ENCODE measurements at regions not wholly inside any gene's neighbourhood (a gene's known extent, or its start where the extent isn't known, plus 50 kb on each side); places are given as distances from the start of the nearest gene placed in this dataset.
"Not testable (repeated sequence)": the region's sequence is repeated elsewhere in the genome, so short reads cannot be mapped to it uniquely, and the experiment has no call there.

DNA sequence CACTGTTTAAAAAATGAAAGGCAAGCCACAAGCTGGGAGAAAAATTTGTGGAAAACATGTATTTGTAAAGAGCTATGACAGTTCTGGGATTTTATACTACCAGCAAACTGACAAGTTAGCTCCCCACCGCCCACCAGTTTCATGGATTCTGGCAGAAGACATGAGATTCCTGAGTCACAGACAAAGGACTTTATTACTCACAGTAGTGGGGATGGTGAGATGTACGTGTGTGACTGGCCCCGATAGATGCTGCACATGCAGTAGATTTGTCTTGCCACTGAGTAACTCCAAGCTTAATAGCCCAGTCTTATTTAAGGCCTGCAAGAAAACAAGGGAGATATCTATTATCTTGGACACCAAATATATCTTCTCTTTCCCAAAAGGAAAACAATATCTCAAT is 281.7 kb downstream of the AHR start:
- H3K4me3 Mint-ChIP-seq = no peak overlapping the region
- no peaks in the 10 kb centered on the region for H3K27me3 Mint-ChIP-seq
- no peak for ATAC-seq (ENCODE audit: low read depth in 2 of 2)
- no peak overlapping the region for H3K27ac Mint-ChIP-seq
- H3K4me1 Mint-ChIP-seq = no peaks in the 10 kb centered on the region
- H3K36me3 Mint-ChIP-seq = peaks cover 0 to 23% of the 10 kb centered on the region in 2 donors
- peaks cover 6 to 30% (median 16%) of the 10 kb centered on the region in 7 donors for H3K9me3 Mint-ChIP-seq
- no peak for DNase-seq

DNA sequence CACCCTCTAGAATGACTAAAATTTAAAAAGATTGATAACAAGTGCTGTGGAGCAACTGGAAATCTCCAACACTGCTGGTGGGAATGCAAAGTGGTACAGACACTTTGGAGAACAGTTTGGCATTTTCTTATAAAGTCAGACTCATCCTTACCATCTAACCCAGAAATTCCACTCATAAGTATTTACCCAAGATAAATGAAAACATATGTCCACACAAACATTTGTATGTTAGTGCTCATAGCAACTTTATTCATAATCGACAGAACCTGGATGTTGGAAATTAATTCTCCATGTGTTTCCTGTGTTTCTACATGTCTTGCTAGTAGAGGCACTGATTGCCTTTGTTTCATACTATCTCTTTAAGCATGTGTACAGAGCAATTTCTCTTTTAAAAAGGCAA is 282.4 kb downstream of the AHR start:
- H3K36me3 Mint-ChIP-seq = peaks cover 0 to 23% of the 10 kb centered on the region in 2 donors
- ATAC-seq (ENCODE audit: low read depth in 2 of 2) (no peak), DNase-seq (no peak)
- H3K27ac Mint-ChIP-seq = no peak overlapping the region
- peaks cover 10 to 30% (median 16%) of the 10 kb centered on the region in 7 donors for H3K9me3 Mint-ChIP-seq
- no peak overlapping the region for H3K4me3 Mint-ChIP-seq
- no peaks in the 10 kb centered on the region for H3K27me3 Mint-ChIP-seq
- H3K4me1 Mint-ChIP-seq = no peaks in the 10 kb centered on the region

DNA sequence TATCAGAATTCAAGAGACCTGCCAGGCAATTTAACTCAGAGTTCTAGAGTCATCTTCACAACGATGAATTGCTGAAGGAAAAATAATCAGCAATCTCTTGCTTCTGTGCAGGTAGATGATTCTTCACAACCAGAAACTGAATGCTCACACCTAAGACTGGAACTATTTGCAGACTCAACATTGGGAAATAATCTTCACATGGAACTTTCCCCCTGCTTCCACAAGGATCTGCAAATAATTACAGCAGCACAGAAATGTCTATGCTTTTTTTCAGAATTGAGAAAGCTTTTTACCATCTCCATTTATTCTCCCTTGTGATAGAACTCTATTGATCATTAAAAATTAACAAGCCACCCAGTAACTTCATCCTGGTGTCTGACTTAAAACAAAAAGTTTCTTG is 282.8 kb downstream of the AHR start:
- DNase-seq (no peak), ATAC-seq (ENCODE audit: low read depth in 2 of 2) (no peak)
- Mint-ChIP-seq H3K4me3 (no peak overlapping the region), H3K27ac (no peak overlapping the region), H3K36me3 (peaks cover 0 to 21% of the 10 kb centered on the region in 2 donors), H3K27me3 (no peaks in the 10 kb centered on the region), H3K9me3 (peaks cover 10 to 28% (median 16%) of the 10 kb centered on the region in 7 donors), H3K4me1 (no peaks in the 10 kb centered on the region)

DNA sequence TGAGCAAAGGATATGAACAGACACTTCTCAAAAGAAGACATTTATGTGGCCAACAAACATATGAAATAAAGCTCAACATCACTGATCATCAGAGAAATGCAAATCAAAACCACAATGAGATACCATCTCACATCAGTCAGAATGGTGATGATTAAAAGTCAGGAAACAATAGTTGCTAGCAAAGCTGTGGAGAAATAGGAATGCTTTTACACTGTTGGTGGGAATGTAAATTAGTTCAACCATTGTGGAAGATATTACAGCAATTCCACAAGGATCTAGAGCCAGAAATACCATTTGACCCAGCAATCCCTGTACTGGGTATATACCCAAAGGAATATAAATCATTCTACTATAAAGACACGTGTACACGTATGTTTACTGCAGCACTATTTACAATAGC is 284.2 kb downstream of the AHR start:
- not testable (repeated sequence) for H3K4me3 Mint-ChIP-seq; ATAC-seq (ENCODE audit: low read depth in 2 of 2); H3K4me1 Mint-ChIP-seq; H3K36me3 Mint-ChIP-seq; DNase-seq; H3K27me3 Mint-ChIP-seq; H3K27ac Mint-ChIP-seq
- peaks cover 7 to 15% (median 10%) of the 10 kb centered on the region in 7 donors for H3K9me3 Mint-ChIP-seq

DNA sequence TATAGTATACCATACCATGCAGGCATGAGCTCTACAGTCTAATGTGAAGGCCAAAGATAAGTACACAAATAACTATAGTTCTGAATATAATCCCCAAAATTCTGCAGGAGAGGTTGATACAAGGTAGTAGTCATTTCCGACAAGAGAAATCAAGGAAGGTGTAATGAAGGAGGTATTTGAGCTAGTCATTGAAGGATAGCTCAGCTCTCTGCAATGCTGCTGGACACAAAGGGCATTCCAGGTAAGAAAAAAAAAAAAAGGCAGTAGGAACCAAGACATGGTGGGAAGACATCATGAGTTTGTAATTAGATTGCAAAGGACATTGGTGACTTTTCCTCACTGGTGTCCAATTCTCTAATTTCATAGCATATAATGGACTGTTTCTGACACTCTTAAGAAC is 285.3 kb downstream of the AHR start:
- H3K4me1 Mint-ChIP-seq = no peaks in the 10 kb centered on the region

DNA sequence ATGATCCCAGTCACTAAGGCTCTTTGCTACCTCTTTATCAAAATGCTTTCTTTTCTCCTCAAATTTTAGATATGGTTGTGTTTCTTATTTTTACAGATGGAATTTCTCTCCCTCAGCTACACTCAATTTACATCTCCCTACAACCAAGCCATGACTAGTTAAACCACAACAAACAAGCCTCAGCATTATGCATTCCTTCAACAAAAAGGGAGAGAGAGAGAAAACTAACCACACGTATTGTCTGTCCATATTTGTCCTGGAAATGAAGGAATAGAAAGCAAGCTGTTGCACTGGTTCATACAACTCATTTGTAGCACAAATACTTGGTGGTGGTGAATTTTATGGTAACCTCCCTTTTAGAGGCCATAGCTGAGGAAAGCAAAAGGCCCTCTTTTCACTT is 286.4 kb downstream of the AHR start:
- peaks cover 0 to 3% (median 0%) of the 10 kb centered on the region in 7 donors for H3K9me3 Mint-ChIP-seq
- DNase-seq = no peak
- no peak overlapping the region for H3K27ac Mint-ChIP-seq
- no peaks in the 10 kb centered on the region for H3K4me1 Mint-ChIP-seq
- no peak overlapping the region for H3K4me3 Mint-ChIP-seq
- no peaks in the 10 kb centered on the region for H3K27me3 Mint-ChIP-seq
- no peaks in the 10 kb centered on the region for H3K36me3 Mint-ChIP-seq
- no peak for ATAC-seq (ENCODE audit: low read depth in 2 of 2)

More for the DNA sequence above, 285.3 kb downstream of the AHR start:
- Mint-ChIP-seq H3K4me3 (no peak overlapping the region), H3K9me3 (peaks cover under 1 to 4% (median 2%) of the 10 kb centered on the region in 7 donors), H3K27me3 (no peaks in the 10 kb centered on the region), H3K27ac (no peak overlapping the region), H3K36me3 (no peaks in the 10 kb centered on the region)
- ATAC-seq (ENCODE audit: low read depth in 2 of 2) (no peak), DNase-seq (no peak)

DNA sequence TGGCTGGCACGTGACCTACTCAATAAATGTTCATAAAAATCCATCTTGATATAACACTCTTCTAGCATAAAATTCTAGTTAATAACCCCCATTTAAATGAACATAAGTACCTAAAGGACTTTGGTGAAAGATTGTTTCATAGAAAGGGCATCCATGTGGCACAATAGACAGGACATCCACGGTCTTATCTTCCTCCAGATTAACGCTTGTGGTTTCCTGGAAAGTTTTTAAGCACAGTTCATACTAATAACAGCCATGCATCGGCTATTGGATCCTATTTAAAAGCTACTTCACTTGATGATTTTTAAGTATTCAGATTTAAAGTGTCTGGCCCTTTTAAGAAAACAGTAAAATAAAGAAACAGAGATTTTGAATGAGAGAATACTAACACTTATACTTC is 288.3 kb downstream of the AHR start:
- Mint-ChIP-seq H3K27ac (no peak overlapping the region), H3K9me3 (peaks cover 0 to 3% (median 0%) of the 10 kb centered on the region in 7 donors), H3K4me1 (no peaks in the 10 kb centered on the region), H3K27me3 (no peaks in the 10 kb centered on the region), H3K36me3 (no peaks in the 10 kb centered on the region), H3K4me3 (no peak overlapping the region)
- no peak for ATAC-seq (ENCODE audit: low read depth in 2 of 2)
- no peak for DNase-seq

DNA sequence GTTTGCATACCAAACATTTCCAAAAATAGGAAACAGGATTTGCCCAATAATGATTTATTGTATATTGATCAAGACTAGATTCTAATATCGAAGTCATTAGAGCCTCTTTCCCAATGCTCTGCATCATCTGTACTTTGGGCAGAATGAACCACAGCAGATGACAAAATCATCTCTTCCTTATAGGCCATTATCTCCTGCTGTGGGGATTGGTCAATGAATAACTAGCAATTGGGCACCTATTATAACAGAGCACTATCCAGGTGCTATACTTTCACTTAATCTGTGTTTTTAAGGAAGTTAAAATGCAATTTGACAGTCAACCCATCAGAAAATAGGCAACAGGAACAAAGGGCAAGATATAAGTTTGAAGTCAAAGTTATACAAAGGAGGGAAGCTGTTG is 290.3 kb downstream of the AHR start:
- ATAC-seq (ENCODE audit: low read depth in 2 of 2) = no peak
- Mint-ChIP-seq H3K9me3 (peaks cover 0 to 3% (median 0%) of the 10 kb centered on the region in 7 donors), H3K4me1 (no peaks in the 10 kb centered on the region), H3K27ac (no peak overlapping the region), H3K4me3 (no peak overlapping the region), H3K36me3 (no peaks in the 10 kb centered on the region), H3K27me3 (no peaks in the 10 kb centered on the region)
- no peak for DNase-seq

DNA sequence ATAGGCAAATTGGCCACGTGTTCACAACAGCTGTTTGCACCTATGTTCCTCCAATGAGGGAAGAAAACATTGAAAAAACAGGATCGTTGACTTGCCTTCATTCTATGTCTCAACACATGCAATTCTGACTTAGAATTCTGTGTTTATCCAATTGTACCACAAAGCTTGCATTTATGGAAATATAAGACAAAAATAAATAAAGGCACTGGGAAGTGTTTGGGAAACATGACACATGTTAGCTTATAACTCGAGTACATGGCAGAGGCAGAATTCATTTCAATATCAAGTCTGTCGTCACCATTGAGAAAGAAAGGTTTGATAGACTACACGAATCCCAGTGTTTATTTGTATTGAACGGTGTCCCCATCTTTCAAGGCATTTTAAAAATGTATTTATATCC is 291.2 kb downstream of the AHR start:
- H3K36me3 Mint-ChIP-seq = no peaks in the 10 kb centered on the region
- no peaks in the 10 kb centered on the region for H3K4me1 Mint-ChIP-seq
- no peaks in the 10 kb centered on the region for H3K27me3 Mint-ChIP-seq
- no peak for ATAC-seq (ENCODE audit: low read depth in 2 of 2)
- H3K9me3 Mint-ChIP-seq = peaks cover 0 to 3% (median 0%) of the 10 kb centered on the region in 7 donors
- DNase-seq = no peak
- H3K4me3 Mint-ChIP-seq = no peak overlapping the region
- no peak overlapping the region for H3K27ac Mint-ChIP-seq

DNA sequence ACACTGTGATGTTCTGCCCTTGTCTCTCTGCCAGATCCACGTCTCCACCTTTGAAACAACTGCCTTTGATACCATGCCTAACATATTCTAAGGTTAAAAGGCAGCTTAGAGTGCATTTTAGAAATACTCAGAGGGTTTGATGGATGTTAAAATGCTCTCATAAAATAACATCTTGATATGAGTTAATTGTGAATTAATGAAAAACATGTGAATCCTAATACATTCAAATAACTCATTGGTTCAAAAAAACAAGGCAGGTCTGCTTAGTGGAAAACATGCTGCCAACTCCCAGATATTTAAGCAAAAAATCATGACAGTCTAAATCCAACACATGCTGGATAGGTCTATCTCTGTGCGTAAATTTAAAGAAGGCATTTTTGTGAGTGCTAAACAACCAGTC is 291.8 kb downstream of the AHR start:
- Mint-ChIP-seq H3K9me3 (peaks cover 0 to 3% (median 0%) of the 10 kb centered on the region in 7 donors), H3K27me3 (no peaks in the 10 kb centered on the region), H3K4me1 (no peaks in the 10 kb centered on the region), H3K27ac (no peak overlapping the region), H3K4me3 (no peak overlapping the region), H3K36me3 (no peaks in the 10 kb centered on the region)
- no peak for ATAC-seq (ENCODE audit: low read depth in 2 of 2)
- no peak for DNase-seq

DNA sequence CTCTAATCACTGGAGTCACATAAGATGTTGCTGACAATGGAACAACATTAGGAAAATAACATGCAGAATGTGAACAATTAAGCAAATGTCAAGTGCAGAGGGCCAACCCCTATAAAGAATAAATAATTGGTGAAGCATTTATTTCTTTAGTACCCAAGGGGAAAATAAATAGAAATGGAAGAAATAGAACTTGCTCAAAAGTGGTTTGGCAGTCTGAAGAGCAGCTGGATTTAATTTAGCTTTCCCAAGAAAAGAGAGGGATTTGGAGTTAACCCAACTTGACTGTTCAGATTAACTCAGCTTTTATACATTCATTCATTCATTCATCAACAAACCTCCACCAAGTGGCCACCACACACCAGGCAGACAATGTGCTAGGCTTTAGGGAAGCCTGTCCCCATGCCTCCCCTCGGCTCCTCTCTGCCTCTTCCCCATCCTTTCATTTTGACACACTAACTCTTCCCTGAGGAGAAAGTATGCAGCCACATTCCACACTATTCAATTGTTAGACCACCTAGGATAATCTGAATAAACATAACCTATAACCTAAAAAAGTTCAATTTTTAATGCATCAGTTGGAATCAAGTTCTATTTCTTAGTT is 295.5 kb downstream of the AHR start:
- no peak for ATAC-seq (ENCODE audit: low read depth in 2 of 2)
- no peaks in the 10 kb centered on the region for H3K4me1 Mint-ChIP-seq

DNA sequence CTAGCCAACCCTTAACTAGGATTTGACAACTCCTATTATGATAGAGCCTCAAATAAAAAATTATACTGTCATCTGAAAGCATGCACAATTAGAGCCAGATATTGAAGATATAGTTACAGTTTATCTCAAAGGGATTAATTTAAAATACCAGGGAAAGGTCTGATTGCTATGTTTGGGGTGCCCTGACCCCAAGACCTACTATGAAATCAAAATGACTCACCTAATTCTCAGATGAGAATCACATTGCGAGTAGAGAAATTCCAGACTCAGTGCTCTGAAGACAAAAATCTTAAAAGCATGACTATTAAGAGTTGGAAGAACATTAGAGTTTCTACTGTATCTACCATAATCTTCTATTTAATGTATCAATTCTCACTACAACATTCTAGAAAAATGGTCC is 297.1 kb downstream of the AHR start:
- ATAC-seq (ENCODE audit: low read depth in 2 of 2) (no peak), DNase-seq (no peak)
- Mint-ChIP-seq H3K4me1 (no peaks in the 10 kb centered on the region), H3K4me3 (no peak overlapping the region), H3K27ac (no peak overlapping the region), H3K27me3 (no peaks in the 10 kb centered on the region), H3K36me3 (no peaks in the 10 kb centered on the region), H3K9me3 (peaks cover 0 to 1% (median 0%) of the 10 kb centered on the region in 7 donors)

More for the DNA sequence above, 295.5 kb downstream of the AHR start:
- H3K9me3 Mint-ChIP-seq = peaks cover 0 to 1% (median 0%) of the 10 kb centered on the region in 7 donors
- no peaks in the 10 kb centered on the region for H3K36me3 Mint-ChIP-seq
- no peak overlapping the region for H3K4me3 Mint-ChIP-seq
- H3K27ac Mint-ChIP-seq = no peak overlapping the region
- DNase-seq = no peak
- no peaks in the 10 kb centered on the region for H3K27me3 Mint-ChIP-seq

DNA sequence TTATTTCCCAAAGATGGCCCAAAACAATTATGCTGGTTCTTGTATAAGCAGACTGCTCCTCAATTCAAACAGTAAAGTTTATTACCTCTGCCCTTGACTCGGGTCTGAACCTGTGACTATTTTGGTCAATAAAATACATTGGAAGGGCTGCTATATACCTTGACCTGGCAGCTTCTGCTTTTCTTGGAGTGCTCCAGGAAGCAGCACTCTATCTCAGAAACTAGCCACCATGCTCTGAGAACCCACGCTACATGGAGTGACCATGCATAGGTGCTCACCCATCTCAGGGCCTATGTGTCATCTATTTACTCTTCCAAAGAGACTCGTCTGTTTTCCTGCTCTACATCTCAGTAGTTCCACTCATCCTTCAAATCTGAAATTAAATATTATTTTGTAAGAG is 299.9 kb downstream of the AHR start:
- Mint-ChIP-seq H3K36me3 (peaks cover 0 to 2% of the 10 kb centered on the region in 2 donors), H3K9me3 (peaks cover 0 to 4% (median under 1%) of the 10 kb centered on the region in 7 donors), H3K4me1 (no peaks in the 10 kb centered on the region), H3K4me3 (no peak overlapping the region), H3K27me3 (no peaks in the 10 kb centered on the region), H3K27ac (no peak overlapping the region)
- DNase-seq (no peak), ATAC-seq (ENCODE audit: low read depth in 2 of 2) (no peak)

DNA sequence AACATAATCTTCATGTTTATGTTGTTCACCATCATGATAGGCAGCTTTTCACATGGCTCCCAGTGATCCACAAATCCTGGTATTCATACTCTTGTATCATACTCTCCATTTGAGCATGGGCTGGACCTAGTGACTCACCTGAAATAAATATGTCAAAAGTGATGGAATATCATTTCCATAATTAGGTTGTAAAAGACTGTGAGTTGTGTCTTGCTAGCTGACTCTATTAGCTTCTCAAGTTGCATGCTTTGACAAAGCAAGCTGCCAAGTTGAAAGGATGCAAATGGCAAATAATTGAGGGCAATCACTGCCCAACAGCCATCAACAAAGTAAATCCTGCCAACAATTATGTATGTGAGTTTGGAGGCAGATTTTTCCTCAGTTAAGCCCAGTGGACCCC is 300.4 kb downstream of the AHR start:
- Mint-ChIP-seq H3K36me3 (peaks cover 0 to 8% of the 10 kb centered on the region in 2 donors), H3K27me3 (no peaks in the 10 kb centered on the region), H3K27ac (no peak overlapping the region), H3K4me1 (no peaks in the 10 kb centered on the region), H3K9me3 (peaks cover 0 to 9% (median 6%) of the 10 kb centered on the region in 7 donors), H3K4me3 (no peak overlapping the region)
- DNase-seq = no peak
- no peak for ATAC-seq (ENCODE audit: low read depth in 2 of 2)

All from naive B cell (primary cell).